A549 (cell line): ENCODE measurements at regions not wholly inside any gene's neighbourhood (a gene's known extent, or its start where the extent isn't known, plus 50 kb on each side); places are given as distances from the start of the nearest gene placed in this dataset.

Source experiments
- CBX2 ChIP-seq: fragments of 200-600 bp; sonication (generic); IDR thresholded peaks from 2 replicates; pipeline ENCODE4 v1.6.1; 2016; ENCODE audit warnings: low read depth, mild to moderate bottlenecking, borderline replicate concordance
- CHD2 ChIP-seq: fragments of 150-350 bp; IDR thresholded peaks from 2 replicates; pipeline ENCODE4 v1.6.1; 2014; ENCODE audit warnings: low read length; ENCODE audit not compliant: partially characterized antibody
- EHMT2 ChIP-seq: fragments of 200-600 bp; sonication (generic); IDR thresholded peaks from 2 replicates; pipeline ENCODE4 v1.6.1; 2016; ENCODE audit warnings: antibody characterized with exemption, low read depth, mild to moderate bottlenecking, moderate library complexity
- EP300 ChIP-seq, 2 experiments: fragments of >200 bp; sonication (Bioruptor Twin); formaldehyde crosslinking; IDR thresholded peaks; 2 replicates in 1 of 2; 3 replicates in 1 of 2; pipeline ENCODE4 v1.6.1; 2016 to 2017
- HDAC2 ChIP-seq: fragments of 200-600 bp; sonication (generic); IDR thresholded peaks from 2 replicates; pipeline ENCODE4 v1.6.1; 2016
- KDM1A ChIP-seq: fragments of 200-600 bp; sonication (generic); IDR thresholded peaks from 2 replicates; pipeline ENCODE4 v1.6.1; 2016; ENCODE audit warnings: low read depth, mild to moderate bottlenecking
- NR3C1 ChIP-seq: fragments of >200 bp; sonication (Bioruptor Twin); formaldehyde crosslinking; IDR thresholded peaks from 3 replicates; pipeline ENCODE4 v1.6.1; 2017
- POLR2A ChIP-seq: IDR thresholded peaks from 2 replicates; pipeline ENCODE4 v1.6.1; 2012; ENCODE audit warnings: mild to moderate bottlenecking, low read length
- SMC3 ChIP-seq: fragments of >200 bp; sonication (Bioruptor Twin); formaldehyde crosslinking; IDR thresholded peaks from 3 replicates; pipeline ENCODE4 v1.6.1; 2018; ENCODE audit warnings: inconsistent platforms
- TF ChIP-seq, protein P1 (sequence below): fragments of >200 bp; sonication (Bioruptor Twin); formaldehyde crosslinking; IDR thresholded peaks from 3 replicates; pipeline ENCODE4 v1.5.1; 2016
- TF ChIP-seq, protein P2 (sequence below): fragments of 200-600 bp; sonication (generic); IDR thresholded peaks from 2 replicates; pipeline ENCODE4 v1.6.1; 2016; ENCODE audit warnings: antibody characterized with exemption, mild to moderate bottlenecking, moderate library complexity
- TF ChIP-seq, protein P3 (sequence below): fragments of >200 bp; sonication (Bioruptor Twin); formaldehyde crosslinking; IDR thresholded peaks from 3 replicates; pipeline ENCODE4 v1.6.1; 2016

DNA sequence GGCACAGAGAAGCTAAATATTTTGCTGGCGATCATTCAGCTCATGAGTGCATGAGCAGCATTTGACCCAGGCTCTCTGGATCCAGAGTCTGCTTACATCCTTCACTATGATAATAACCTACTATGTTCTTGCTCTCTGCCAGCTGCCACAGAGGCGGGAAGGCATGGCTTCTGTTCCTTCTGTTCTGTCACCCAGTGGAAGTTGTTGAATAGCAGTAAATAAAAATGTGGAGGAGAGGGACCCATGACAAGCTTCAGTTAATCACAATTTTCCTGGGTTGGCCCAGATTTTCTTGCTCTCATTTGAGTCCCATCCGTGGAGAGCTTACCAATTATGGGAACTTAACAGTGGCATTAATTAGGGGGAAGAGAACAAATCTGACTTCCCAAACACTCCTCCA is 250.1 kb upstream of the NOCT start:
- TF ChIP-seq POLR2A = no peak
- no peak for TF ChIP-seq EP300 (IDR thresholded peaks at IDR 0.05)
- TF ChIP-seq HDAC2 = no peak
- TF ChIP-seq CHD2 = no peak
- TF ChIP-seq, protein P1, sequence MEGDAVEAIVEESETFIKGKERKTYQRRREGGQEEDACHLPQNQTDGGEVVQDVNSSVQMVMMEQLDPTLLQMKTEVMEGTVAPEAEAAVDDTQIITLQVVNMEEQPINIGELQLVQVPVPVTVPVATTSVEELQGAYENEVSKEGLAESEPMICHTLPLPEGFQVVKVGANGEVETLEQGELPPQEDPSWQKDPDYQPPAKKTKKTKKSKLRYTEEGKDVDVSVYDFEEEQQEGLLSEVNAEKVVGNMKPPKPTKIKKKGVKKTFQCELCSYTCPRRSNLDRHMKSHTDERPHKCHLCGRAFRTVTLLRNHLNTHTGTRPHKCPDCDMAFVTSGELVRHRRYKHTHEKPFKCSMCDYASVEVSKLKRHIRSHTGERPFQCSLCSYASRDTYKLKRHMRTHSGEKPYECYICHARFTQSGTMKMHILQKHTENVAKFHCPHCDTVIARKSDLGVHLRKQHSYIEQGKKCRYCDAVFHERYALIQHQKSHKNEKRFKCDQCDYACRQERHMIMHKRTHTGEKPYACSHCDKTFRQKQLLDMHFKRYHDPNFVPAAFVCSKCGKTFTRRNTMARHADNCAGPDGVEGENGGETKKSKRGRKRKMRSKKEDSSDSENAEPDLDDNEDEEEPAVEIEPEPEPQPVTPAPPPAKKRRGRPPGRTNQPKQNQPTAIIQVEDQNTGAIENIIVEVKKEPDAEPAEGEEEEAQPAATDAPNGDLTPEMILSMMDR = no peak
- TF ChIP-seq, protein P2, sequence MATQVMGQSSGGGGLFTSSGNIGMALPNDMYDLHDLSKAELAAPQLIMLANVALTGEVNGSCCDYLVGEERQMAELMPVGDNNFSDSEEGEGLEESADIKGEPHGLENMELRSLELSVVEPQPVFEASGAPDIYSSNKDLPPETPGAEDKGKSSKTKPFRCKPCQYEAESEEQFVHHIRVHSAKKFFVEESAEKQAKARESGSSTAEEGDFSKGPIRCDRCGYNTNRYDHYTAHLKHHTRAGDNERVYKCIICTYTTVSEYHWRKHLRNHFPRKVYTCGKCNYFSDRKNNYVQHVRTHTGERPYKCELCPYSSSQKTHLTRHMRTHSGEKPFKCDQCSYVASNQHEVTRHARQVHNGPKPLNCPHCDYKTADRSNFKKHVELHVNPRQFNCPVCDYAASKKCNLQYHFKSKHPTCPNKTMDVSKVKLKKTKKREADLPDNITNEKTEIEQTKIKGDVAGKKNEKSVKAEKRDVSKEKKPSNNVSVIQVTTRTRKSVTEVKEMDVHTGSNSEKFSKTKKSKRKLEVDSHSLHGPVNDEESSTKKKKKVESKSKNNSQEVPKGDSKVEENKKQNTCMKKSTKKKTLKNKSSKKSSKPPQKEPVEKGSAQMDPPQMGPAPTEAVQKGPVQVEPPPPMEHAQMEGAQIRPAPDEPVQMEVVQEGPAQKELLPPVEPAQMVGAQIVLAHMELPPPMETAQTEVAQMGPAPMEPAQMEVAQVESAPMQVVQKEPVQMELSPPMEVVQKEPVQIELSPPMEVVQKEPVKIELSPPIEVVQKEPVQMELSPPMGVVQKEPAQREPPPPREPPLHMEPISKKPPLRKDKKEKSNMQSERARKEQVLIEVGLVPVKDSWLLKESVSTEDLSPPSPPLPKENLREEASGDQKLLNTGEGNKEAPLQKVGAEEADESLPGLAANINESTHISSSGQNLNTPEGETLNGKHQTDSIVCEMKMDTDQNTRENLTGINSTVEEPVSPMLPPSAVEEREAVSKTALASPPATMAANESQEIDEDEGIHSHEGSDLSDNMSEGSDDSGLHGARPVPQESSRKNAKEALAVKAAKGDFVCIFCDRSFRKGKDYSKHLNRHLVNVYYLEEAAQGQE = no peak
- TF ChIP-seq NR3C1 = no peak
- no peak for TF ChIP-seq EHMT2
- TF ChIP-seq, protein P3, sequence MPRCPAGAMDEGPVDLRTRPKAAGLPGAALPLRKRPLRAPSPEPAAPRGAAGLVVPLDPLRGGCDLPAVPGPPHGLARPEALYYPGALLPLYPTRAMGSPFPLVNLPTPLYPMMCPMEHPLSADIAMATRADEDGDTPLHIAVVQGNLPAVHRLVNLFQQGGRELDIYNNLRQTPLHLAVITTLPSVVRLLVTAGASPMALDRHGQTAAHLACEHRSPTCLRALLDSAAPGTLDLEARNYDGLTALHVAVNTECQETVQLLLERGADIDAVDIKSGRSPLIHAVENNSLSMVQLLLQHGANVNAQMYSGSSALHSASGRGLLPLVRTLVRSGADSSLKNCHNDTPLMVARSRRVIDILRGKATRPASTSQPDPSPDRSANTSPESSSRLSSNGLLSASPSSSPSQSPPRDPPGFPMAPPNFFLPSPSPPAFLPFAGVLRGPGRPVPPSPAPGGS = no peak
- TF ChIP-seq SMC3 = no peak
- TF ChIP-seq CBX2 = no peak
- TF ChIP-seq KDM1A = no peak
